Nephron progenitor cell (in vitro differentiated cells): ENCODE measurements at regions not wholly inside any gene's neighbourhood (a gene's known extent, or its start where the extent isn't known, plus 50 kb on each side); places are given as distances from the start of the nearest gene placed in this dataset.

ENCODE experiments used
- DNase-seq: peaks from one replicate; pipeline ENCODE4 v3.0.0; 2021
- H3K27ac Mint-ChIP-seq: 2 replicates; pipeline ENCODE4 v1.8.0; 2021; ENCODE audit warnings: mild to moderate bottlenecking, moderate library complexity, mixed read lengths
- H3K27me3 Mint-ChIP-seq: 2 replicates; pipeline ENCODE4 v1.8.0; 2021; ENCODE audit warnings: mild to moderate bottlenecking, low read depth, mixed read lengths; ENCODE audit not compliant: poor library complexity
- H3K36me3 Mint-ChIP-seq: 2 replicates; pipeline ENCODE4 v1.8.0; 2021; ENCODE audit warnings: low read depth, mixed read lengths
- H3K4me1 Mint-ChIP-seq: 2 replicates; pipeline ENCODE4 v1.8.0; 2021; ENCODE audit warnings: mixed read lengths
- H3K4me3 Mint-ChIP-seq: 2 replicates; pipeline ENCODE4 v1.8.0; 2021; ENCODE audit warnings: mild to moderate bottlenecking, moderate library complexity, mixed read lengths
- H3K9me3 Mint-ChIP-seq: 2 replicates; pipeline ENCODE4 v1.8.0; 2021; ENCODE audit warnings: mild to moderate bottlenecking, moderate library complexity, mixed read lengths
- CTCF ChIP-seq: fragments of 200-600 bp; sonication (generic); IDR thresholded peaks from 2 replicates; pipeline ENCODE4 v1.5.0; 2021; ENCODE audit warnings: antibody characterized with exemption

DNA sequence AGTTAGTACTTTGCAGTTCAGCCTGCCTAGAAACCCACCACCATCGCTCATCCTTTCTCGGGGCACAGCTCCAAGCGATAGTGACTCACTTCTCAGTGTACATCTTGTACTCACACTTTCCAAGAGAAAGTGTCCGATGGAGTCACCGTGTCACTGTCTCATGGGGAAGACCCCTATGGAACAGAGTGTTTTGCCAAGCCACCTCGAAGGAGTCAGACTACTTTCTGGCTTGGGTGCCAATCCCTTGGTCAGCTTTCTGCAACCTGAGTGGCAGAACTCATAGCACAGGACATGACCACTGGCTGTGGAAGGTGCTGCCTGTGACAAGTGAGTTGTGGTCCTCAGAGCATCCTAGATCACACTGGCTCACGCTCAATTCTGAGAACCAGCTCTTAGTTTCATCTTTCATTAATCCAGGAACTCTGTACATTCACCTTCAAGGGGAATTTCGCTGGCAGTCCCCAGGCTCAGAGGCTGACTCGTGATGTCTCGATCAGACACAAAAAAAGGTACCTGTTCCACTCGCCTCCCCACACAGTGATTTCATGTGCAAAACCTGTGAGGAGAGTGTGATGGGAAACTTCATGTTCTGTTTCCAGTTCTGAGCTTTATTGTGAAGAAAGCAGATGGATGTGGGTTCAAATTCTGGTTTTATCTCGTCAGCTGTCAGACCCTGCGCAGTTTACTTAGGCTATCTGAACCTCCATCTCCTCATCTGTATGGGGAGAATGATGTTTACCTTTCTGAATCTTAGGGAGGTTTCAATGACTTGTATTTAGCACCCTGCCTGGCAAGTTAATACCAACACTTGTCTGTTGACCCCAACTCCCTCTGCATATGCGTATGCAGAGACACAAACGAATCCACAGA, 127.3 kb upstream of the CCND2 start:
- Mint-ChIP-seq H3K27ac (no peak overlapping the region), H3K36me3 (peaks cover 7% of the 10 kb centered on the region), H3K4me1 (peaks cover 19% of the 10 kb centered on the region), H3K9me3 (peaks cover 29% of the 10 kb centered on the region), H3K4me3 (no peak overlapping the region), H3K27me3 (peaks cover 15% of the 10 kb centered on the region)
- DNase-seq, result no peak
- TF ChIP-seq CTCF, result no peak

DNA sequence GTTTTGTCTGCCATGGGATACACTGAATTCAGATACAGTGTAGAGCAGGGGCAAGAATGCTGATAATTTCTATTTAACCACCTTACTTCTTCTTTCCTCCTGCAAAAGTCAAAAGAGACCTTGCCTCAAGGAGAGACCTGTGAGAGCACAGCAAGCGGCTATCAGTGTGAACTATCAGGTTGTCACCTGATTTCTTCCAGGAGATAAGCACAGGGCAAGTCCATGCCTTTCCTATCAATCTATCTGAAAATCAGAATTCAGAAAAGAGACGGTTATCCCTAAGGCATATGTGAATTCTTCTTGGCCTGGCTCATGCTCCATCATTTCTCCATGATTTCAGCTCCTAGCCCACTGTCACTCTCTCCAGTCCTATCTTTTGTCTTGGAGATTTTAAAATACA, 128.9 kb upstream of the CCND2 start:
- TF ChIP-seq CTCF, result no peak
- no peak overlapping the region for H3K4me3 Mint-ChIP-seq
- H3K36me3 Mint-ChIP-seq, result peaks cover 7% of the 10 kb centered on the region
- H3K4me1 Mint-ChIP-seq, result peaks cover 31% of the 10 kb centered on the region
- H3K9me3 Mint-ChIP-seq, result peaks cover 15% of the 10 kb centered on the region
- H3K27ac Mint-ChIP-seq, result no peak overlapping the region
- DNase-seq, result no peak
- H3K27me3 Mint-ChIP-seq, result peaks cover 9% of the 10 kb centered on the region

GRCh38 chr12:4143896-4144295, 129.7 kb upstream of the CCND2 start:
- no peak overlapping the region for H3K27ac Mint-ChIP-seq
- TF ChIP-seq CTCF, result no peak
- peaks cover 9% of the 10 kb centered on the region for H3K27me3 Mint-ChIP-seq
- peaks cover 12% of the 10 kb centered on the region for H3K9me3 Mint-ChIP-seq
- no peak for DNase-seq
- H3K36me3 Mint-ChIP-seq, result peaks cover 7% of the 10 kb centered on the region
- peaks cover 31% of the 10 kb centered on the region for H3K4me1 Mint-ChIP-seq
- no peak overlapping the region for H3K4me3 Mint-ChIP-seq

GRCh38 chr12:4141348-4142270, 132.0 kb upstream of the CCND2 start:
- Mint-ChIP-seq H3K27ac (peak overlapping the region; percentile 93), H3K4me1 (peaks cover 41% of the 10 kb centered on the region), H3K27me3 (peaks cover 10% of the 10 kb centered on the region), H3K9me3 (peaks cover 12% of the 10 kb centered on the region), H3K36me3 (peaks cover 7% of the 10 kb centered on the region), H3K4me3 (no peak overlapping the region)
- no peak for DNase-seq
- TF ChIP-seq CTCF, result no peak

DNA sequence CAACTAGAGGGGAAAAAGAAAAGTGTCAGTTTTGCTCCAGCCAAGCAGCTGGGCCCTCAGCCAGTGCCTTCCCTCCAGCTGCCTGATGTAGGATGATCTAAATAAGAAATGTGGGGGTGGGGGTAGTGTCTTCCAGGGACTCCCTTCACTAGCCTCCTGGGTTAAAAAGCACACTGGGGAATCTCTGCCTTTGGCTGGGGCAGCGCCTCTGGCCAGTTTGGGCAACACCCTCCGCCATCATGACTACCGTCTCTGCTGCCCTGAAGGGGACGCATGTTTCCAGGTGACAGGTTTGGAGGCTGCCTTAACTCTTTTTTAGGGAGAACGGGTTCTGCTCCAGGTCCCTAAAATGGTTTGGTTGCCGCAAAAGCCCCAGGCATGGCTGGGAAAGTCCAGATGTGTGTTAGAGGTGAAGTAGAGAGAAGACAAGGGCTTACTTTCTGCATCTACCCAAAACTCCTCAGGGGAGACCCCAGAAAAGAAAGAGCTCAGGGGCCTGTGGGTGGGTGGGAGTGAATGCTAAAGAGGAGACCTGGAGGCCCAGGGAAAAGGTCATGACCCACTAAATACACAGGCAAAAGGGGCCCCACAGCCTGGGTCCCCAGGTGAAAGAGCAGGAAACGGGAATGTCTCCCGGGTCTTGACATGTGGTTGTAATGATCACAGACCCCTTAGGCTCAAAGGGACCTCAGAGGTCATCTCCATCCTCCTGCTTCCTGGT, 132.8 kb upstream of the CCND2 start:
- H3K9me3 Mint-ChIP-seq, result peaks cover 12% of the 10 kb centered on the region
- peaks cover 50% of the 10 kb centered on the region for H3K4me1 Mint-ChIP-seq
- no peak for TF ChIP-seq CTCF
- H3K36me3 Mint-ChIP-seq, result peaks cover 7% of the 10 kb centered on the region
- H3K27me3 Mint-ChIP-seq, result peaks cover 6% of the 10 kb centered on the region
- no peak for DNase-seq
- H3K4me3 Mint-ChIP-seq, result no peak overlapping the region
- peak overlapping the region; percentile 93 for H3K27ac Mint-ChIP-seq
